IPS DF 19.7 (cell line): ENCODE measurements at regions not wholly inside any gene's neighbourhood (a gene's known extent, or its start where the extent isn't known, plus 50 kb on each side); places are given as distances from the start of the nearest gene placed in this dataset.
A peak's percentile ranks its signal among the peaks of the same experiment; 100 is the strongest.

Experiments used
- DNase-seq: peaks from one replicate; pipeline ENCODE4 v3.0.0-alpha.2; 2013; ENCODE audit warnings: low read depth, low spot score

GRCh38 chr5:136694258-136694657, 328.9 kb upstream of the TRPC7 start:
- no peak for DNase-seq

GRCh38 chr5:136689552-136689951, 324.2 kb upstream of the TRPC7 start:
- DNase-seq = no peak

GRCh38 chr5:136686192-136686872, 321.0 kb upstream of the TRPC7 start:
- DNase-seq = peak; percentile 56

GRCh38 chr5:136682986-136683385, 317.6 kb upstream of the TRPC7 start:
- no peak for DNase-seq

- DNase-seq = no peak
Observed at GRCh38 chr5:136679233-136679632, 313.9 kb upstream of the TRPC7 start.

GRCh38 chr5:136677217-136677616, 311.9 kb upstream of the TRPC7 start:
- DNase-seq = no peak

GRCh38 chr5:136676685-136677084, 311.3 kb upstream of the TRPC7 start:
- DNase-seq = no peak

GRCh38 chr5:136675769-136676168, 310.4 kb upstream of the TRPC7 start:
- DNase-seq = no peak

- DNase-seq = no peak
Observed at GRCh38 chr5:136674178-136674577, 308.8 kb upstream of the TRPC7 start.

GRCh38 chr5:136667789-136668188, 302.4 kb upstream of the TRPC7 start:
- no peak for DNase-seq

GRCh38 chr5:136666970-136667620, 301.8 kb upstream of the TRPC7 start:
- peak; percentile 12 for DNase-seq

GRCh38 chr5:136665331-136665730, 300.0 kb upstream of the TRPC7 start:
- no peak for DNase-seq

GRCh38 chr5:136661026-136661425, 295.7 kb upstream of the TRPC7 start:
- no peak for DNase-seq

- DNase-seq = no peak
Observed at GRCh38 chr5:136656811-136657210, 291.5 kb upstream of the TRPC7 start.

- DNase-seq = no peak
Observed at GRCh38 chr5:136655468-136655867, 290.1 kb upstream of the TRPC7 start.

- no peak for DNase-seq
Observed at GRCh38 chr5:136646915-136647314, 281.6 kb upstream of the TRPC7 start.

GRCh38 chr5:136642976-136643375, 277.6 kb upstream of the TRPC7 start:
- no peak for DNase-seq

- DNase-seq = no peak
Observed at GRCh38 chr5:136639616-136640015, 274.3 kb upstream of the TRPC7 start.

GRCh38 chr5:136638084-136638483, 272.7 kb upstream of the TRPC7 start:
- DNase-seq = no peak

GRCh38 chr5:136636001-136636400, 270.7 kb upstream of the TRPC7 start:
- DNase-seq = no peak

- DNase-seq = no peak
Observed at GRCh38 chr5:136631186-136631585, 265.8 kb upstream of the TRPC7 start.

- no peak for DNase-seq
Observed at GRCh38 chr5:136629125-136629792, 263.9 kb upstream of the TRPC7 start.

GRCh38 chr5:136626531-136626930, 261.2 kb upstream of the TRPC7 start:
- no peak for DNase-seq
